HFF-Myc (cell line): ENCODE measurements at regions not wholly inside any gene's neighbourhood (a gene's known extent, or its start where the extent isn't known, plus 50 kb on each side); places are given as distances from the start of the nearest gene placed in this dataset.

ENCODE experiments used
- DNase-seq: peaks from one replicate; pipeline ENCODE4 v3.0.0-alpha.2; 2011; ENCODE audit warnings: low read depth; ENCODE audit errors: extremely low read depth
- H3K4me3 ChIP-seq: replicated peaks from 2 replicates; pipeline ENCODE4 v1.5.1; 2011; ENCODE audit warnings: low read depth, mild to moderate bottlenecking, control low read depth, low read length
- CTCF ChIP-seq: IDR thresholded peaks from 2 replicates; pipeline ENCODE4 v1.5.1; 2012; ENCODE audit warnings: mild to moderate bottlenecking, low read depth, low read length, control low read depth; ENCODE audit errors: missing control alignments

GRCh38 chr1:98385652-98386051 is 275.9 kb upstream of the SNX7 start:
- H3K4me3 ChIP-seq = no peak overlapping the region
- no peak for TF ChIP-seq CTCF

GRCh38 chr1:98384461-98385141 is 276.9 kb upstream of the SNX7 start:
- no peak for DNase-seq
- H3K4me3 ChIP-seq = no peak overlapping the region
- TF ChIP-seq CTCF = no peak

More at GRCh38 chr1:98385652-98386051, 275.9 kb upstream of the SNX7 start:
- no peak for DNase-seq

DNA sequence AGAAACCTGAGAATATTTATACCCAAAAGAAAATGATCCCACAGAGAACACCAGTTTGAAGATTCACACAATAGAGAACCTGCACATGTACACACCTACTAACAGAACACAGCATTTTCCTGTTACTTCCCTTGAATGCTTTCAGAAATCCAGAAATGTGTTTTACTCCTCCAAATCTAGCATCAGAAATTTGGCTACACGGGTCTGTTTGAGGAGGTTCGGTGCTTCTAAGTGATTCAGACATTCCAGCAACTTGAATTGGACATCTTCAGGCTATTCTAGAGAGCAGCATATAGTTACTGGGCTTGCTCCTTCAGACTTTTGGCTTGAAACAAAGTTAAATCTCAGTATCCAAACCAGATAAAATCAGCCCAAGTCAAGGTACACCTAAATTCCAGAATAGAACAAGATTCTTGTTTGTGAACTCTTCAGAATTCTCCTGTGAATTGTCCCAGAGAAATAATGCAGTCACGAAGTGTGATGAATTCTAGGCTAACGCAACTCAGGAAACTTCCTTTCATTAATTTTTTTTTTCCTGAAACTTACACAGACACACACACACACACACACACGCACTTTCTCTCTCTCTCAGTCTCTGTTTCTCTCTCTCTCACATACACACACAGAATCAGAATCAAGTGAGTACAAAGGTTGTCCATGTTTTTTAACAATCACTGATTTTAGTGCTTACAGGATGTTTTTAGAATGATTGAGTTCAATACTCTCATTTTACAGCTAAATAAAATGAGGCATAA is 278.4 kb upstream of the SNX7 start:
- H3K4me3 ChIP-seq = no peak overlapping the region
- no peak for DNase-seq
- no peak for TF ChIP-seq CTCF

DNA sequence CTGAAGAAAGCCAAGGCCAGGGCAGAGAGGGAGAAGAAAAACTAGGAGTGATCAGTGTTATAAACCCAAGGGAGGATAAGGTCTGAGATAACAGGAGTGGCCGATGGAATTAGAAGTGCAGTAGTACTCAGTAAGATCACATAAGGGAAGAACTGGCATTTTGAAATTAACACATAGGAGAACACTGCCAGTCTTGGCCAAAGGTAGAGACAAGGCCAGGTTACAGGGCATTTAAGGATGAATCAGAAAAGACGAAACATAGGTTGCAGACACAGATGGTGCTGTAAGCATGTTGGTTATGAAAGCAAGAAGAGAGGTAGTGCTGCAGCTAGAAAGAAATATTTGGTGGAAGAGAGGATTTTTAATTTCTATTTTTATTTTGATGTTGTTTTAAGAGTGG is 278.9 kb upstream of the SNX7 start:
- DNase-seq = no peak
- no peak for TF ChIP-seq CTCF
- no peak overlapping the region for H3K4me3 ChIP-seq

- no peak for TF ChIP-seq CTCF
- H3K4me3 ChIP-seq = no peak overlapping the region
- DNase-seq = no peak
Measured at GRCh38 chr1:98374098-98374497, 287.4 kb upstream of the SNX7 start.

- TF ChIP-seq CTCF = no peak
- no peak for DNase-seq
- no peak overlapping the region for H3K4me3 ChIP-seq
Measured at GRCh38 chr1:98373056-98373455, 288.5 kb upstream of the SNX7 start.
